GM18870 (cell line): ENCODE measurements at regions not wholly inside any gene's neighbourhood (a gene's known extent, or its start where the extent isn't known, plus 50 kb on each side); places are given as distances from the start of the nearest gene placed in this dataset.
A peak's percentile ranks its signal among the peaks of the same experiment; 100 is the strongest.

Source experiments
- ATAC-seq: cut with Tn5 transposase; IDR thresholded peaks from one replicate; pipeline ENCODE4 v1.9.1; 2021; ENCODE audit warnings: moderate library complexity; ENCODE audit not compliant: unreplicated experiment

- no peak for ATAC-seq
Measured at GRCh38 chr5:159385536-159385935, 55.2 kb upstream of the IL12B start.

- ATAC-seq, result no peak
Measured at GRCh38 chr5:159386028-159386711, 55.9 kb upstream of the IL12B start.

GRCh38 chr5:159392871-159393270 is 62.6 kb upstream of the IL12B start:
- ATAC-seq, result no peak

GRCh38 chr5:159393854-159394274 is 63.6 kb upstream of the IL12B start:
- no peak for ATAC-seq

GRCh38 chr5:159395202-159395601 is 64.9 kb upstream of the IL12B start:
- ATAC-seq, result no peak

GRCh38 chr5:159398936-159399335 is 68.6 kb upstream of the IL12B start:
- no peak for ATAC-seq

- ATAC-seq, result no peak
Measured at GRCh38 chr5:159400476-159400875, 70.2 kb upstream of the IL12B start.

- no peak for ATAC-seq
Measured at GRCh38 chr5:159402311-159402710, 72.0 kb upstream of the IL12B start.

- no peak for ATAC-seq
Measured at GRCh38 chr5:159402856-159403255, 72.6 kb upstream of the IL12B start.

- ATAC-seq, result no peak
Measured at GRCh38 chr5:159403906-159404681, 73.8 kb upstream of the IL12B start.

GRCh38 chr5:159405611-159406031 is 75.3 kb upstream of the IL12B start:
- ATAC-seq, result peak; percentile 65

GRCh38 chr5:159406571-159406970 is 76.3 kb upstream of the IL12B start:
- ATAC-seq, result no peak

- ATAC-seq, result peak; percentile 72
Measured at GRCh38 chr5:159409801-159410200, 79.5 kb upstream of the IL12B start.

GRCh38 chr5:159410480-159410879 is 80.2 kb upstream of the IL12B start:
- ATAC-seq, result no peak

- ATAC-seq, result no peak
Measured at GRCh38 chr5:159411115-159411514, 80.8 kb upstream of the IL12B start.

GRCh38 chr5:159412284-159413046 is 82.2 kb upstream of the IL12B start:
- peak; percentile 48 for ATAC-seq

GRCh38 chr5:159414021-159414420 is 83.7 kb upstream of the IL12B start:
- no peak for ATAC-seq

GRCh38 chr5:159415301-159415937 is 85.1 kb upstream of the IL12B start:
- no peak for ATAC-seq

GRCh38 chr5:159416438-159416837 is 86.2 kb upstream of the IL12B start:
- ATAC-seq, result no peak

- no peak for ATAC-seq
Measured at GRCh38 chr5:159417170-159417569, 86.9 kb upstream of the IL12B start.

GRCh38 chr5:159419576-159419975 is 89.3 kb upstream of the IL12B start:
- ATAC-seq, result no peak
